Nephron progenitor cell (in vitro differentiated cells): ENCODE measurements at regions not wholly inside any gene's neighbourhood (a gene's known extent, or its start where the extent isn't known, plus 50 kb on each side); places are given as distances from the start of the nearest gene placed in this dataset.
A peak's percentile ranks its signal among the peaks of the same experiment; 100 is the strongest.

Source experiments
- DNase-seq: peaks from one replicate; pipeline ENCODE4 v3.0.0; 2021
- H3K27ac Mint-ChIP-seq: 2 replicates; pipeline ENCODE4 v1.8.0; 2021; ENCODE audit warnings: mild to moderate bottlenecking, moderate library complexity, mixed read lengths
- H3K27me3 Mint-ChIP-seq: 2 replicates; pipeline ENCODE4 v1.8.0; 2021; ENCODE audit warnings: mild to moderate bottlenecking, low read depth, mixed read lengths; ENCODE audit not compliant: poor library complexity
- H3K36me3 Mint-ChIP-seq: 2 replicates; pipeline ENCODE4 v1.8.0; 2021; ENCODE audit warnings: low read depth, mixed read lengths
- H3K4me1 Mint-ChIP-seq: 2 replicates; pipeline ENCODE4 v1.8.0; 2021; ENCODE audit warnings: mixed read lengths
- H3K4me3 Mint-ChIP-seq: 2 replicates; pipeline ENCODE4 v1.8.0; 2021; ENCODE audit warnings: mild to moderate bottlenecking, moderate library complexity, mixed read lengths
- H3K9me3 Mint-ChIP-seq: 2 replicates; pipeline ENCODE4 v1.8.0; 2021; ENCODE audit warnings: mild to moderate bottlenecking, moderate library complexity, mixed read lengths
- CTCF ChIP-seq: fragments of 200-600 bp; sonication (generic); IDR thresholded peaks from 2 replicates; pipeline ENCODE4 v1.5.0; 2021; ENCODE audit warnings: antibody characterized with exemption

- Mint-ChIP-seq H3K4me1 (no peaks in the 10 kb centered on the region), H3K9me3 (peaks cover 20% of the 10 kb centered on the region), H3K27ac (no peak overlapping the region), H3K4me3 (no peak overlapping the region), H3K36me3 (peaks cover 4% of the 10 kb centered on the region), H3K27me3 (no peaks in the 10 kb centered on the region)
- no peak for TF ChIP-seq CTCF
- no peak for DNase-seq
These were observed 1244.1 kb upstream of the ADGRL4 start for GRCh38 chr1:80250573-80251168.

- Mint-ChIP-seq H3K9me3 (peaks cover 20% of the 10 kb centered on the region), H3K4me1 (peaks cover 5% of the 10 kb centered on the region), H3K27me3 (no peaks in the 10 kb centered on the region), H3K27ac (no peak overlapping the region), H3K36me3 (peaks cover 4% of the 10 kb centered on the region), H3K4me3 (no peak overlapping the region)
- no peak for DNase-seq
- TF ChIP-seq CTCF: no peak
These were observed 1243.2 kb upstream of the ADGRL4 start for GRCh38 chr1:80249699-80250098.

GRCh38 chr1:80248886-80249285 lies 1242.4 kb upstream of the ADGRL4 start:
- H3K9me3 Mint-ChIP-seq: peaks cover 20% of the 10 kb centered on the region
- TF ChIP-seq CTCF: no peak
- no peak overlapping the region for H3K27ac Mint-ChIP-seq
- peaks cover 4% of the 10 kb centered on the region for H3K36me3 Mint-ChIP-seq
- no peak for DNase-seq
- no peak overlapping the region for H3K4me3 Mint-ChIP-seq
- H3K27me3 Mint-ChIP-seq: peaks cover under 1% of the 10 kb centered on the region
- peaks cover 10% of the 10 kb centered on the region for H3K4me1 Mint-ChIP-seq

GRCh38 chr1:80245813-80246212 lies 1239.3 kb upstream of the ADGRL4 start:
- TF ChIP-seq CTCF: no peak
- no peak overlapping the region for H3K27ac Mint-ChIP-seq
- peaks cover 10% of the 10 kb centered on the region for H3K4me1 Mint-ChIP-seq
- H3K9me3 Mint-ChIP-seq: peaks cover 19% of the 10 kb centered on the region
- peaks cover 4% of the 10 kb centered on the region for H3K36me3 Mint-ChIP-seq
- no peak for DNase-seq
- H3K27me3 Mint-ChIP-seq: peaks cover 3% of the 10 kb centered on the region
- H3K4me3 Mint-ChIP-seq: no peak overlapping the region

GRCh38 chr1:80244372-80244771 lies 1237.8 kb upstream of the ADGRL4 start:
- peaks cover 3% of the 10 kb centered on the region for H3K27me3 Mint-ChIP-seq
- no peak for DNase-seq

More at GRCh38 chr1:80244372-80244771, 1237.8 kb upstream of the ADGRL4 start:
- Mint-ChIP-seq H3K9me3 (peaks cover 7% of the 10 kb centered on the region), H3K36me3 (peaks cover 4% of the 10 kb centered on the region), H3K4me3 (no peak overlapping the region), H3K4me1 (peaks cover 10% of the 10 kb centered on the region), H3K27ac (peak overlapping the region; percentile 63)
- no peak for TF ChIP-seq CTCF
